OCI-LY7 (cell line): ENCODE measurements at regions not wholly inside any gene's neighbourhood (a gene's known extent, or its start where the extent isn't known, plus 50 kb on each side); places are given as distances from the start of the nearest gene placed in this dataset.

Source experiments
- EZH2phosphoT487 ChIP-seq: fragments of 200-600 bp; sonication (generic); IDR thresholded peaks from 2 replicates; pipeline ENCODE4 v1.6.1; 2018; ENCODE audit warnings: low read depth, borderline replicate concordance, mild to moderate bottlenecking, mixed run types, antibody characterized with exemption, low read length, moderate library complexity, mixed read lengths
- TF ChIP-seq, protein P1 (sequence below): fragments of 200-600 bp; sonication (generic); conservative IDR thresholded peaks from 2 replicates; pipeline ENCODE4 v1.5.1; 2014; ENCODE audit warnings: mild to moderate bottlenecking, antibody characterized with exemption, low read length, moderate library complexity, mixed read lengths

- TF ChIP-seq, protein P1, sequence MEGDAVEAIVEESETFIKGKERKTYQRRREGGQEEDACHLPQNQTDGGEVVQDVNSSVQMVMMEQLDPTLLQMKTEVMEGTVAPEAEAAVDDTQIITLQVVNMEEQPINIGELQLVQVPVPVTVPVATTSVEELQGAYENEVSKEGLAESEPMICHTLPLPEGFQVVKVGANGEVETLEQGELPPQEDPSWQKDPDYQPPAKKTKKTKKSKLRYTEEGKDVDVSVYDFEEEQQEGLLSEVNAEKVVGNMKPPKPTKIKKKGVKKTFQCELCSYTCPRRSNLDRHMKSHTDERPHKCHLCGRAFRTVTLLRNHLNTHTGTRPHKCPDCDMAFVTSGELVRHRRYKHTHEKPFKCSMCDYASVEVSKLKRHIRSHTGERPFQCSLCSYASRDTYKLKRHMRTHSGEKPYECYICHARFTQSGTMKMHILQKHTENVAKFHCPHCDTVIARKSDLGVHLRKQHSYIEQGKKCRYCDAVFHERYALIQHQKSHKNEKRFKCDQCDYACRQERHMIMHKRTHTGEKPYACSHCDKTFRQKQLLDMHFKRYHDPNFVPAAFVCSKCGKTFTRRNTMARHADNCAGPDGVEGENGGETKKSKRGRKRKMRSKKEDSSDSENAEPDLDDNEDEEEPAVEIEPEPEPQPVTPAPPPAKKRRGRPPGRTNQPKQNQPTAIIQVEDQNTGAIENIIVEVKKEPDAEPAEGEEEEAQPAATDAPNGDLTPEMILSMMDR = no peak
- TF ChIP-seq EZH2phosphoT487 = no peak
Observed at GRCh38 chr16:85202631-85203461, 90.6 kb upstream of the CIBAR2 start.
